GM21447 (cell line): ENCODE measurements at regions not wholly inside any gene's neighbourhood (a gene's known extent, or its start where the extent isn't known, plus 50 kb on each side); places are given as distances from the start of the nearest gene placed in this dataset.

Experiments used
- ATAC-seq: cut with Tn5 transposase; IDR thresholded peaks from one replicate; pipeline ENCODE4 v1.9.1; 2021; ENCODE audit not compliant: unreplicated experiment

DNA sequence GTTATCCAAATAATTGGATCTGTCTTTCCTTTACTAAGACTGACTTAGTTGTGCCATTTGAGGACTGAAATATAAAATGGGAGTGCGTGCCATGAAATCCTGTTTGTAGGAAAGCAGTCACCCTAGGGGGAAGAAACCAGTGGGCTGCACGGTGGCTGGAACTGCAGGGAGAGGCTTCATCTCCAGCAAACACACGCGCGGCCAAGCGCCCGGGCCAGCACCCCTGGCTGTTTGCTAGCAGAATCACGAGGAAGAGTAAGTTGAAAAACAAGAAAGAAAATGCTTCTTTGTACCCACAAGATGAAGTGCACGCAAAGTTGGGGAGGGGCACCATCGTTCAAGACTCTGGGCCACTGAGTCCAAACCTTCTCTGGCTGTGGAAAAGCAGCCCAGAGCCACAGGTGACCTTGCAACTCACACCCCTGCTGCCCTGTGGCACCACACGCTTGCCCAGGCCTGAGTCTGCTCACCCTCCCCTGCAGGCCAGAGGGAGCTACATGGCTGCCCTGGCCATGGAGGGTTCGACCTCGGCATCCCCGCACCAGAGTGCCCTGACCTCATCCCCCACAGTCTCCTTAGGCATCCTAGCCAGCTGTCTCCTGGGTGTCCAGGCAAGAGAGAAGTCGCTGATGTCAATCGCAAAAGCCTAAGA lies 55.2 kb downstream of the IRX2 start:
- no peak for ATAC-seq

DNA sequence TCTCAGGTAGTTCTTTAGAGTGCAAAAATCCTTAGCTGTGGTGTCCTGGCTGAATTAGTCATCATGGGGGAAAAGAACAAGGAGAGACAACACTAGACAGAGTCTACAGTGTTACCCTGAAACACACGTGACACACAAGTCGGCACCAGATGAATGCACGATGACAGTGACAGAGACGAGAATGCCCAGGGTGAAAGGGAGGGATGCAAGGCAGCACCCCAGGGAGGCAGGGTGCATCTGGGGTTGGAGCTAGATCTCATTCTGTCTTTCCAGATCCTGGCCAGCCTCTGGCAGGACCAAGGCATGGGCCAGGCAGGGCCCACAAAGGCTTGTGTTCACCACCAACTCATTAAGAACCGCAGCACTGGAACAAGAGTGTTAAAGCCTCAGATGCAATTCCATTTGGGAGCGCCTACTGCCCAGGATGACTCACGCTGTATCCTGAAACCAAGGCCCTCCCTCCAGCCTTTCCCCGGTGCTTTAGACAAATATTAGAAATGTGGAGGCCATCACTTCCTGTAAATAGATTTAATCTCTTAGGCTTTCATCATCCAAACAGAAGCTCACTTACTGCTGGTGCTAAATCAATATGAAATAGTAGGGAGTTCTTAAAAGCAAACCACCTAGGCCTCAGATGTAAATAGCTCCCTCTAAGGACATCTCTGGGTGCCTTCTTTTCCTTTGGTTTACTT lies 56.1 kb downstream of the IRX2 start:
- no peak for ATAC-seq

DNA sequence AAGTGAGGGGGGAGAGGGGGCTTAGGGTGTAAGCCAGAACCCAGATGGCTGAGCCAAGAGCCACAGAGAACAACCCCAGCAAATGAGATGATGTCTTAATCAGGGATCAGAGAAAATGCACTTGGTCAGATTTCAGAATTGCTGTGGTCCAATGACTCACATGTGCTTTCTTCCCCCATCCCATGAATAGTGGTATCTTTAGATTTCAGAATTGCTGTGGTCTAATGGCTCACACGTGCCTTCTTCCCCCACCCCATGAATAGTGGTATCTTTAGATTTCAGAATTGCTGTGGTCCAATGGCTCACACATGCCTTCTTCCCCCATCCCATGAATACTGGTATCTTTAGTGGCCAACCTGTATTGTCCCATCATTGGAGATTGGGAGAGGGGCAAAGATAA lies 59.9 kb downstream of the IRX2 start:
- no peak for ATAC-seq

DNA sequence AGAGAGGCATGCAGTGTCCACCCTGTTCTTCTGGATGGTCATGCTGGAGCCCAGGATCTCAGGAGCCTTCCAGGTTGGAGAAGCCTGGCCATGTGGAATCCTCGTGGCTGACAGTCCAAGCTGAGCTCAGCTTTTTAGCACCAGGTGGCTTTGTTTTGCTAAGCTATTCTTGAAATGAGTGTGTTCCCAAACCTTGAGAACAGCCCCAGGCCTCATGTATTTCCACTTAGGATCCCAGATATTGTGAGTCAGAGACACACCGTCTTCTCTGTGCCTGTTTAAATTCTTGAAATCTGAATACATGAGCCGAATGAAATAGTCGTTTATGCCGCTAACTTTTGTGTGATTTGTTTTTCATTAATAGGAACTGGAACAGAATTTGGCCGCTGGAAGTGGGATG lies 61.2 kb downstream of the IRX2 start:
- ATAC-seq: no peak

DNA sequence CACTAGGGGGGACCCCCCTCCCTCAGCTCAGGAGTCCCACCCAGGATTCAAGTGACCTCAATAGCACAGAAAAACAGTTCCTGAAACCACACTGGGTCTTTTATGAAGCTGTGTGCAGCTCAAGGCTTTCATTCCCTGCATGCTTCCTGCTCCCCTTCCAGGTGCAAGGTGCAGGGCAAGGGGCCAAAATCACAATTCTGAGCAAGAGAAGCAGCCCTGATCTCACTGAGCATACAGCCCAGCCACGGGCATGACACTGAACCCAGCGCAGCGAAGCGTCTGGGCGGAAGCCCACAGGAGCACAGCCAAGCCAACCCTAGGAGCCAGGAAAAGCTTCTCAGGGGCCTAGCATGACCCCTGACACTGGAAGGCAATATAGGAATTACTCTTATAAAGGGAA lies 62.9 kb downstream of the IRX2 start:
- ATAC-seq: no peak

DNA sequence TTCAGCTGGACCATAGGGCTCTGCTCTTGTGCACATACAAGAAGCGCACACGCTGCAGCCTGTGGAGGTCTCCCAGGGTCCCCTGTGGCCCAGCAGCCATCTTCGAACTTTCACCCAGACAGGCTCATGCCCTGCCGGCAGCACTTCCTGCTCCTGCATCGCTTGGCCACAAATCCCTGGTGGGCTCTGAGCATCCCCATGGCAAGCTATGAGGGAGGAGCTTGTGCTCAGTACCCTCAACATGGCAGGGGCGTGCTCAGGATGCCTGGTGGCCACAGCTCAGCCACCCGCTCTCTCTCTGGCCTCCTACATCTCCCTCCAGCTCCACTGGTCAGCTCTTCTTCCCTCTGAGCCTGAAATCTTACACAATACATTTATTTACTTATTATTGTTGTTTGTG lies 63.7 kb downstream of the IRX2 start:
- no peak for ATAC-seq

DNA sequence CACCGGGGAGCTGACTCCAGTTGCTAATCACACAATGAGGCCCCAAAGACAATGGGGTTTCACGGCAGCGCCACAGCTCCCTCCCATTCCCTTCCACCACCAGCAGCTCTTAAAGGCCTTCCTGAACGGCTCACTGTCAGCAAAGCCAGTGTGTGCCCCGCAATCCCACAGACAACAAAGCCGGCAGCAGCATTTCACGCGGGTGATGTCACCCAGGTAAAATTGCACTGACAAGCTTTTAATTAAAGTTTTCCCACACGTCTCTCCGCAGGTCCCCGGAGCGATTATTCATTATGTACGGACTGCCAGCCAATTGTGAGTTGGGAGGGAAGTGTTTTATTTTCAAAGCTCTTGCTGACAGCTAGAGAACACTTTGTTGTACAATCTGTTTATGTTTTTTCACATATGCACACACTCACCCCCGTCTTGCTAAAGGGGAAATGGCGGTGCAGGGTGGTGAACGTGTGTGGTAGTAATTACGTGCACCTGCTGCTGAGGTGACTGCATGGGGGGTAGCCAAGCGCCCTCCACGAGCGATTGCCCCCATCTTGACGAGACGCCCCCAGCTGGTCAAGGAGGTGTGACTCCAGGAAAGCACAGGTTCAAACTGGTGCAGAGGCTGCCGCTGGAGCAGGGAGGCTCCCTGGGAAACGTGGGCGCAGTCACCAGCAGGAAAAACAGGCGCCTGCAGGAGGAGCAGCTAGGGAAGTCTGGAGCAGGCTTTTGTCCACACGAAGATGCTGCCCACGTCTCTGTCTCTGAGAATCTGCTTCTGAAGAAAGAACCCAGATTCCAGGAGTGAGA lies 65.0 kb downstream of the IRX2 start:
- ATAC-seq: no peak

DNA sequence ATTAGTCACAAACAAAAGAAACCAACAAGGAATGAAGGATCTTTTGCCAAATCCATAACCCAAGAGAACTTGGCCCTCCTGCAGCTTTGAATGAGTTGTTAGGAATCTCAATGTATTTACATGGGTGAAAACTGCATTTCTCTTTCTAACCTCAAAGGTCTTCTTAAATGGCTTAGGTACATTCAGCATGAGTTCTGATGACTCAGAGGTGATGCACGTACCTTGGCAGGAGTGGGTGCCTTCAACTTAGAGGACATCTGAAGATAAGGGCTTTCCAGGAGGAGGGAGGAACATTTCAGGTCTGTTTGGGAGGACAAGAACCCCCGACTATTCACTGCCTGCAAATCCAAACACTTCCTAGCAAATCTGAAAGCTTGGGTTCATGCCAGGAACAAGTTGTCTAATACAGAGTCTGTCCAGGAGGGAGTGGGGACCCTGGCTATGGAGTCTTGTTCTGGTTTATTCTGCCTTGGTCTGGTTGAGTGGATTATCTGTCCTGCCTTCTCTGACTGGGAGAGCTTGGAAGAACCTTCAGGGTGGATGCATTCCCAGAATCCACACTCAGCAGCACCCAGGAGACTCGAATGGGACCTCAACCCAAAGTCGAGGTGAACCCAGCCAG lies 65.7 kb downstream of the IRX2 start:
- no peak for ATAC-seq

DNA sequence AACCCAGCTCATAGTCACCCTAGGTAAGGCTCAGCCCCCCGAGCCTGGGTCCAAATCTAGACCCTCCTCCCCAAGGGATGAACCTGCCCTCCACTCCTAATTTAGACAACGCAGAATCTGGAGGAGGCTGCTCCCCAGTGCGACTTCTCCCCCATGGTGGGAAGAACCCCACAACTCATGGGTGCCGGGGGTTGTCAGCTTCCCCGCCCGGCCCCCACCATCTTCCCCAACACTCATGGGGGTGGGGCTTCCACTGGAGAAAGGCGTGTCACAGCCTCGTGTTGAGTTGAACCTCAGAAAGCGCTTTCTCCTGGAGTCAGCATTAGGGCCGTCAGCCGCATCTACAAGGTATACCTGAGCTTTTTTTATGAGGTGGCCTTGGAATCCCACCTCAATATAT lies 66.9 kb downstream of the IRX2 start:
- ATAC-seq: no peak

DNA sequence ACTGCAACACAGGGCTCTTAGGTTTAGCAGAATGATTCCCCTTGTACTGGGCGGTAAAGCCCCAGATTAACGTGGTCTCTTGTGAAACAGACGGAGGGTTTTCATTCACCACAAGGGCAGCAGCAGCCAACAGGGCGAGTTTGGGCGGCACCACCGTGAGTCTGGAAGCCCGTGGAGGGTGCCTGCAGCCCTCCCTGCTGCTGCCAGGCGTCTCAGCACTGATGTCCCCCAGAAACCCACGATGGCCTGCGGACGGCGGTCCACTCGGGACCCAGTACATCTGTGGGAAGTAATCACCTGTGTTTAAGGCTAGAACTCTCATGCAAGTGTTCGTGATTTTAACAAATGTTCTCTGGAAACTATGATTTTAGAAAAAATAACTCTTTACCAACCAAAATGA lies 67.8 kb downstream of the IRX2 start:
- no peak for ATAC-seq

DNA sequence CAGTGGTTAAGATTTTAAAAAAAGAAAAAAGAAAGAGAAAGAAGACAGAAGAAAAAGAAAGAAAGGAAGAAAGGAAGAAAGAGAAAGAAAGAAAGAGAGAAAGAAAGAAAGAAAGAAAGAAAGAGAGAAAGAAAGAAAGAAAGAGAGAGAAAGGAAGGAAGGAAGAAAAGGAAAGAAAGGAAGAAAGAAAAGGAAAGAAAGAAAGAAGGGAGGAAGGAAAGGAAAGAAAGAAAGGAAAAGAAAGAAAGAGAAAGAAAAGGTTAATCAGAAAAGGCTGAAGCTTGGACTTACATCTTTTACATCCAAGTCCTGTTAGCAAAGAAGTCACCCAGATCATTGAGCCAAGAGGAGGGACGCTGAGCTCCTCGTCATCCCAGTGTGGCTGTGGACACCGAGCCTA lies 70.0 kb downstream of the IRX2 start:
- ATAC-seq: no peak

DNA sequence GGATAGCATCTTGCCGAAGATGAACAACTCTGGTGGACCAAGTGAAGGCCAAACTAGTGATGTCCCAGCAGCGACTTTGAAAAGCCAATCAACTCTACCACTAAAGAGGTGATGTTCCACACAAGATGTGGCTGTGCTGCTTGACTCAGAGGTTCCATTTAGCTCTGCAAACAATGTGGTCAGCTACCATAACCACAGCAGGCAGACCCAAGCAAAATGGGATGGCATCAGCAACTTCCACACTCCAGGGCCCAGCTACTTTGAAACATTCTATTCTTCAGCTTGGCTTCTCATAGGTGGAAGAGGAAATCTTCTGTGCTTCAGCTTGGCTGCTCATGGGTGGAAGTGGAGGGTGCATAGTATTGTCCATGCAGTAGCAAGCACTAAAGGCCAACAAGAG lies 70.5 kb downstream of the IRX2 start:
- no peak for ATAC-seq

DNA sequence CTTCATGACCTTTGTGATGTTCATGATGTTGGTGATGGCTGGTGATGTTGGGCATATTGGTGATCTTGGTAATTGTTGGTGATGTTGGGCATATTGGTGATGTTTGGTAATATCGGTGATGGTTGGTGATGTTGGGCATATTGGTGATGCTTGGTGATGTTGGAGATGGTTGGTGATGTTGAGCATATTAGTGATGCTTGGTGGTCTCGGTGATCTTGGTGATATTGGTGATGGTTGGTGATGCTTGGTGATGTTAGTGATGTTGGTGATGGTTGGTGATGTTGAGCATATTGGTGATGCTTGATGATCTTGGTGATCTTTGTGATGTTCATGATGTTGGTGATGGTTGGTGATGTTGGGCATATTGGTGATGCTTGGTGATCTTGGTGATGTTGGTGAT lies 73.8 kb downstream of the IRX2 start:
- ATAC-seq: no peak

DNA sequence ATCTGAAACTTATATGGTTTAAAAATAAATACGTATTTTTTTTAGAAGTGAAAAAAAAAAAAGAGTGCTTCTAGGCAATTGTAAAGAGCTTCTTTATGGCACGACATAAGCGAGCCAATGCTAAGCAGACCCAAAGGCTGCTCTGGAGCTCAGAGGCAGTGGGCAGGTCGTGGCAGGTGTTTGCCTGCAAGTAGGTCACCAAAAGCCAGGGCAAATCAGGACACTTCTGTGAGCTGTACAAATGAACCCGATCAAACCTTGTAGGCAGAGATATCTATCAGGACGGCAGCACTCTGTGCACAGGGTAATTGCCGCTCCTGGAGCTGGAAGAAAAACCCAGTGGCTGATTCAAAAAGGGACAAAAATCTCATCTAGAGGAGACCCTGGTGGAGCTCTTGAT lies 75.9 kb downstream of the IRX2 start:
- ATAC-seq: no peak

DNA sequence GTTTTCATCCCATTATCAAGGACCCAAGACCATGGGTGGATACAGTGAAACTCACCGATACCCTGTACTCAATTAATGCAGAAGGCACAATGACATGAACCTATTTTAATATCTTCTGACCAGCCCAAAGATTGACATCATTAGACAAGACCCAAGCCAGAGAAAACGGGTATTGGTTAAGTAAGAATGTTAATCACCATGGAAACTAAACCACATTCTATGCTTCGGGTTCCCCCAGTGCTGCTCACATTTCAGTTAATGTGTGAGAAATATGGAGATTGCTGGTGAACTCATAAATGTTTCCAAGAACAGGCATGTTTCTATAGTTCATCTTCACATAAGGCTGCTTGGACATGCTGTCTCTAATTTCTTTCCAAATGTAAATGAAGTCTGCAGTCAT lies 77.0 kb downstream of the IRX2 start:
- no peak for ATAC-seq

DNA sequence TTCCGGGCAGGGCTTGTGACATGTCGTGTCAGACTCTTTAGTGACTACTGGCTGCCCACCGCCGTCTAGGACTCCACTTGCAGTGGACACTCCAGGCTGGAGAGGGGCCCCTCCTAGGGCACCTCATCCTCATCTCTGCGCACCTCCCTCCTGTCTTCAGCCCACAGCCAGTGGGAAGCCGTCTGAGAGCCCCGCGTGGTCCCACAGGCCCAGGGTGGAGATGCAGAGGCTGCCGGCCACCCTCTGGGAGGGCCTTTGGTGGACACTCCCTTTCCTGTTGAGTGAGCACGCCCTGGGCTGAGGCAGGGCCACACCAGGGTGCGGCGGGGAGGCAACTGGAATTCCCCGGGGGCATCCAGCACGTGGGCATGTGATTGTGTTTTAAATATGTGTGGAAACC lies 80.5 kb downstream of the IRX2 start:
- ATAC-seq: no peak

DNA sequence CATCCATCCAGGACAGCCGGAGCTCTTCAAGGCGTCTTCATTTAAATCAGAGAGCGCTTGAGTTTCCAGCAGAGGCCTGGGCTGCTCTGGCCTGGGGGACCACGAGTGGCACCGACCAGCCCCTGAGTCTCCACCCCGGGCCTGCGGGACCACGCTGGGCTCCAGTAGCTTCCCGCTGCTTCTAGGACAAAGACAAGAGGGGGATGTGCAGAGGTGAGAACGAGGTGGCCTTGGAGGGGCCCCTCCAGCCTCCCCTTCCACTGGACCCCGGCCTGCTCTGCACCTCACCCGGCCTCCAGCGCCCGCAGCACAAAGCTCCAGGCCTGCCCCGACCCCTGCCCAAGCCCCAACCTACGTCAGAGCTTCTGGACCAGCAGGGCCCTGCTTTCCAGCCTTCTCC lies 81.6 kb downstream of the IRX2 start:
- no peak for ATAC-seq

DNA sequence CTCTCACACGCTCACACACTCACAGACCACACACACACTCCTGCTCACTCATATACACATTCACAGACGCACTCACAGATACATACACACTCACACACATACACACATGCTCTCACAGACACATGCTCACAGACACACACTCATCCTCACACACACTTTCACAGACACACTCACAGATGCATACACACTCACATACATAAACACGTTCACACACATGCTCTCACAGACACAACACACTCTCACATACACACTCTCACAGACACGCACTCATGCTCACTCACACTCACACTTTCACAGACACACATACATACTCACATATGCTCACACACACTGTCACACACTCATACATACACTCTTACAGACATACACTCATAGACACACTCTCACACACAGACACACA lies 82.2 kb downstream of the IRX2 start:
- no peak for ATAC-seq

DNA sequence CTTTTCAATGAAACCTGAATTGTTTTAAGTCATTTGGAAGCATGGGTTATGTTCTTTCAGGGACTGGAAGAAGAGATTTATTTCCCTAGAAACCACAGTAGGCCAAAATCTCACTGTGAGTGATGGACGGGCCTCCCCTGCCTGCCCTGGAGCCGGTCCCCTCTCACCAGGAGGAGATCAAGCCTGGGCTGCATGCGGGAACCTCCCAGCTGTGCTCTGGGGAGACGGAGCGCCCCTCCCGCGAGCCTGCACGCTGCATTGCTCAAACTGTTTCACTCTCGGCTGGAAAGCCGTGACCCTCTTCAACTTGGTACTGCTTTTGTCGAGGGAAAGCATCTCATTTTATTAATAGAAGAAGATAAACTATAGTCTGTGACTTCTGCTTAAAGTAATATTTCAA lies 85.4 kb downstream of the IRX2 start:
- ATAC-seq: no peak

DNA sequence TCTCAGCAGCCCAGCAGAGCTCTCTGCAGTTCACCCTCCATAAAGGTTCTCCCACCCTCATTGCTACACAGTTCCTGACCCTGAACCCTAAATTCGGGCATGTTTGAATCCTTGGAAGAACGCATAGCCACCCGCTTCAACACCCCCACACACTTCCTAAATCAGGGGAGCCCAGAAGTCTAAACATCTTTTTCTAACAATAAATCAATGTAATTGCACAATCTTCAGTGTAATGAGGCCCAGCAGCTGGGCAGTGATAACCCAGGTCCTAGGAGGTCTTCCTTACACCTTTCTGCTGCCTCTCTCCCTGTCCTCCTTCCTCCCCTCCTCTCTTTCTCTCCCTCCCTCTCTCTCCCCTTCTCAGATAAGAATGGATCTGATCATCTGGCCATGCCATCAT lies 88.0 kb downstream of the IRX2 start:
- no peak for ATAC-seq

DNA sequence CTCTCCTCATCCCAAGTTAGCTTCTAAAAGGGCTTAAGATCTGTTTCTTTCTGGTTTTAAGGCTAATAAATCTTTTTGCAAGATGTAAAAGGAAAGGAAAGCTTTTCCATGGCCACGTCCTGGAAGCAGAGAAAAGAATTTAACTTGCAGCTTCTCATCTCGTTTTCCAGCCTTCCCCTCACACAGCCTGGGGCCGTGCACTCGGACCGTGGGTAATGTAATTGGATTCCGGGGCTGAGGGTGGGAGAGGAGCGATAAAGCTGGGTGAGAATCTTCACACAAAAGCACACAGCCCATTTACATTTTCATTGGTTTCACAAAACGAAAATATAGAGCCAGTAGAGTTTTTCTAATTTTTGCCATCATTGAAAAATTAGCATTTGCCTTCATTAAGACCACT lies 91.2 kb downstream of the IRX2 start:
- no peak for ATAC-seq
